ENCODE measurements at regions not wholly inside any gene's neighbourhood (a gene's known extent, or its start where the extent isn't known, plus 50 kb on each side); places are given as distances from the start of the nearest gene placed in this dataset.

DNA sequence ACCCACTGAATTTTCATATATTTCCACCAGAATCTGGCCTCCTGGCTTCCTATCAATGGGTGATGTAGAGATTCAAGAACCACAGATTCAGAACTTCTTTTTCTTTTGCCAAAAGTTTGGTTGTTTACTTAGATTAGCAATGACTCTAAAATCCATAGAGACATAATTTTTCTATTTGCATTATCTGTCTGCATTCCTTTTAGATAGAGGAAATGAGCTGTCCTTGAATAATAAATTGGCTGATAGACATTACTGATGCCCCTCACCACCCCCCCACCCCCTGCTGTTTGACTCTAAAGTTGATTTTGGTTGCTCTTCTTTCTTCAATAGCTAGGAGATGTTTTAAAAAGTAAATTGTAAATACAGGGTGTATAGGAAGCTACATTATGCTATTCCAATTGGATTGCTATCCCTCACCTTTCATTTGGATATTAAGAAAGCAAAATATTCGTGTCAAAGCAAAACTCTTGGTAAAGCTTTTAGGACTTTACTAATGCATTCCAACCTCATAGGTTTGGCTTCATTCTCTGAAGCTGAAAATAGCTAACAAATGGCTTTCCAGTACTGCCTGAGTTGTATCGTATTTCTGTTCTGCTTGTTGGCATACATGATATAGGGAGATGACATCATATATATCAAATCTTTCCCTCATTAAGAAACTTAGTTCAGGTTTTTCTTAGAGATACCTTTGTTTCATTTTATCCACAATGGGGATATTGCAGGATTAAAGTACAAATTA is 606.0 kb downstream of the ARL4A start:
- no peak for DNase-seq (ENCODE audit: low read depth)

DNA sequence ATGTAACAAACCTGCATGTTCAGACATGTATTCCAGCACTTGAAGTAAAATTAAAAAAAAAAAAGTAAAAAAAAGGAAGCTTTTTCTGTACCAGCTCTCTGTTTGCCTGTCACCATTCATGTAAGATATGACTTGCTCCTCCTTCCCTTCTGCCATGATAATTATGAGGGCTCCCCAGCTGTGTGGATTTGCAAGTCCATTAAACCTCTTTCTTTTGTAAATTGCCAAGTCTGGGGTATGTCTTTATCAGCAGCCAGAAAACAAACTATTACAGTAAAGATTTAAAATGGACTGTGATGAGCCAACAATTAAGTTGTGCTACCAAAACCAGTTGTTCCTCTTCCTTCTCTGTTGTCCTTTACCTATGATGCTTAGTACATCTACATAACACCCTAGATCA is 619.6 kb downstream of the ARL4A start:
- DNase-seq (ENCODE audit: low read depth) = no peak

DNA sequence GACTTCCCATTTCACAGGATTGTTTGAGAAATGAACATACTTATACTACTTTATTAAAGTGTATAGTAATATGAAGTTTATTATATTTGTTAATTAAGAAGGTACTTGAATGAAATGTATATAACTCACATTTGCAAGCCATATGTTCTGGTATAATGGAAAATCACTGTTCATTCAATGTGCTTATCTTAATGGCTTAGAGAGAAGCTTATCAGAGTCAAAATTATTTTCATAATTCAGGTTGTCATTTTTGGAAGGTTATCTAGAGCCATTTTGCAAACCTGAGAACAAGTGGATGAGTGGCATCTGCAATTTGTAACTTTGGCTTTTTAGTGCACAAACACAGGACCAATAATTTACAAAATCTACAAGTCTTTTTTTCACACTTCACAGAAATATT is 621.0 kb downstream of the ARL4A start:
- DNase-seq (ENCODE audit: low read depth) = no peak

DNA sequence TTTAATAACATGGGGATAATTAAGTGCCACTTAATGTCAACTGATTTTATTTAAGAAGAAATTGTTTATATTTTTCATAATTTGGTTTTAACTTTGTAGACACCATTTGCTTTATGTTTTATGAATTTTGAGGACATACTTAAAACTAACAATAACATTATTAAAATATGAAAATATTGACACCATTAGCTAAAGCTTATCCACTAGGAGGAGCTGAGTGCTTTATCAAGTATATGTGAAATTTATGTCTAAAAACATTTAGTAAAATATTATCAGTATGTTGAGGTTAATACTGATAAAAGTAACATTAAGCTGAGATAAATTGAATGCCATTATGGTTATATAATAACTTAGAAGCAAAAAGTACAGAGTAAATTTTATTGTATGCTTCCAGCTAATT is 622.1 kb downstream of the ARL4A start:
- DNase-seq (ENCODE audit: low read depth) = no peak

DNA sequence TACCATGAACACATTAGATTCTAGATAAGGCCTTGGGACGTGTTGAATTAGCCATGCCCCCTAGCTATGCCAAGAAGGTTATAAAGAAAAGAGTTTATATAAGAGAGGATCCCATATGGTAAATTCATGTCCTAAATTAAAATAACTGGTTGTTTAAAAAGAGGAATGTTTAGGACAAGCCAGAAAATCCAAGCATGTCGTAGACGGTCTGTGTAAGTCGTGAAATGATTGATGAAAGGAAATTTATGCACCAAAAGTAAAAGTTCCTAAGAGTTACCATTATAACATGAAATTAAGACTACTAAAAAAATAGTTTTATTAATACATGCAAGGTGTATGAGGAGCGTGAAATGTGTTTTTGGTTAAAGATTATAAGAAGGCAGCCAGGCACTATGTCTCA is 624.9 kb downstream of the ARL4A start:
- no peak for DNase-seq (ENCODE audit: low read depth)

DNA sequence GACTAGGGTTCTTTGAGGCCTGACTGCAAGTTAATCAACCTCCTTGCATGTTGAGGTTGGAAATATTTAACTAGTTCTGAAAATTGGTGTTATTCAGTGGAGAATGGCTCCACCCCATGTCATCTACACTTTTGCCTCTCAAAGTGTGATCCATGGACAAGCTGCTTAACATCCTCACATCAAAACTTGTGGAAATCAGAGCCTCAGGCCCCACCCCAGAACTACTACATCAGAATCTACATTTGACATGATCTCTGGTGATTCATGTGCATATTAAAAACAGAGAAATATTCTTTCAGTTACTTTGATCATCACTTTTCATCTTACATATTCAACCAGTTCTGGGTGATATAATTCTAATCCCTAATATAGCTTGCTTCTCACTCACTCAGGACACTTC is 632.9 kb downstream of the ARL4A start:
- DNase-seq (ENCODE audit: low read depth) = no peak

DNA sequence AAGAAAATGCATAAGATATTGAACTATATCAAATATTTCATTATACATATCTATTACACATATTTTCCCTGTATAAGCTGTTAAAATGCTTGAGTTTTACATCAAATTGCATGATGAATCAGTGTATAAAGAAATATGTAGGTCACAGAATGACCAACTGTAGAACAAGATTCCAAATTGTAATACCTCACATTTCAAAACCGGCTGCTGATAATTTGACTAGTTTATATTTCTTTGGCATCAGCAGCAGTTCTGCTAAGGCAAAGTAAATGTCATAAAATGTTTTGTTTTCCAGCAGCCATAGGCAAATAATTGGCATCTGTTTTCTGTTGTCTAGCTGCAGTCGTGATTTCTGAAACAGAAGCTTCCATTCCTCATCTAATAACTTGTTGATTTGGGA is 633.9 kb downstream of the ARL4A start:
- DNase-seq (ENCODE audit: low read depth) = no peak

DNA sequence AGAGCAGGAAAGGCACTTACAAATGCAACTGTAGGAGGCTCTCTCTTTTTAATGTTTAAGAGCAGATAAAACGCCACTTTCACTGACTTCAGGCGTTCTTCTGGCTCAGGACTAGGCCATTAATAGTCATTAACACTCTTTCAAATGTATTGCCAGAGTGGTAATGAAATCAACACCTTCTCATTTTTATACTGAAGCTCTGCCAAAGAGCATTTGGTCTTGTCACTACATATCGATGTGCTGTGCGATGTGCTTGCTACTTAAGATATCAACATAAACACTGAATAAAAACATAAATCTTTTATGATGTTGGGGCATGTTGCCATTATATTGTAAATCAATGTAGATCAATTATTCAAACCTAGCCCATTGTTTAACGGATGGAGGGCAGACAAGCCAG is 634.7 kb downstream of the ARL4A start:
- no peak for DNase-seq (ENCODE audit: low read depth)

DNA sequence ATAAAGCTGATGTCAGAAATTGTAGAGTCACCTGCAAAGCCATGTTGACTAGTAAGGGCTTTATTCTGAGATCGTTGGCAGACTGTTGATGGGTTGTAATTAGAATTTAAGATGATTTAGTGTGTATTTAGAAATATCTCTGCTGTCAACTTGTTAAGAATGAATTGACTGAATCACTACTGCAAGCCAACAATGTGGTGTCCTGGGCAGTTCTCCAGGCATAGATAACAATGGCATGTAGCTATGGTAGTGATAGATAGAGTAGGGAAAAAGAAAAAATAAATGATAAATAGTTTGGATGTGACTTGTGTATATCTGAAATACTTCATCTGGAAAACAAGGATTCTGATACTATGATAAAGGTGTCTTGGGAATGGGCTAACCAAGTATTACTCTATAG is 640.2 kb downstream of the ARL4A start:
- DNase-seq (ENCODE audit: low read depth) = no peak

DNA sequence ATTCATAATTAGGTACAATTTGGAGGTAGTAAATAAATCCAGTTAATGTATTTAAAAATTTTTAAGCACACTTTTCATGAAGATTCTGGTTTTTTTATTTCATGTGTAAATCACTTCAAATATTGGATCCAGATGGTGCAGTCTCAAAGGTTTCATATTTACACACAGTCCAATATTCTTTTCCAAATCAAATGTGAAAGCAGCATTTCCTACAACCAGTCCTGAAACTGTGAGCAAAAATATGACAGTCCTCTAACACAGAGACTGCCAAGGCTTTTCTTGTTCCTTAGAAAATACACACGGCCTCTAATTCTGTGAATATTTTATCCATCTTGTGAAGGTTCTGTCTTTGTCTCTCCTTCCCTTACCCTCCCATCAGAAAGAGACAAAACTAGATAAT is 645.9 kb downstream of the ARL4A start:
- no peak for DNase-seq (ENCODE audit: low read depth)

DNA sequence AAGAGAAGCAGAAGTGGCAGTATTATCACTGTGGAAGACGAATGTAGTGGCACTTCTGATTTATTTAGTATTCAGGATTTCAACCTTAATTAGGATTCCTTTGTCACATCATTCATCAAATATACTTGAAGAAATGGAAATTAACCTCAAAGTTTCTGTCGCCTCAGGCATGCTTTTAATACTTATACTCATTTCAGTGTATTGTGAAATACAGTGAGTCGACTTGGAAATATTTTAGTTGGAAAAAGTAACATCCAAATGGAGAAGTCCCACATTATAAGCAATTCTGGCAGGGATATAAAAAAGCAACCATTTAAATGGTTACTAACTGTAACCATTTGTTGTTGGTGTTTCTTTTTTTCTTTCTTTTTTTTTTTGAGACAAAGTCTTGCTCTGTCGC is 648.8 kb downstream of the ARL4A start:
- DNase-seq (ENCODE audit: low read depth) = peak; percentile 13

DNA sequence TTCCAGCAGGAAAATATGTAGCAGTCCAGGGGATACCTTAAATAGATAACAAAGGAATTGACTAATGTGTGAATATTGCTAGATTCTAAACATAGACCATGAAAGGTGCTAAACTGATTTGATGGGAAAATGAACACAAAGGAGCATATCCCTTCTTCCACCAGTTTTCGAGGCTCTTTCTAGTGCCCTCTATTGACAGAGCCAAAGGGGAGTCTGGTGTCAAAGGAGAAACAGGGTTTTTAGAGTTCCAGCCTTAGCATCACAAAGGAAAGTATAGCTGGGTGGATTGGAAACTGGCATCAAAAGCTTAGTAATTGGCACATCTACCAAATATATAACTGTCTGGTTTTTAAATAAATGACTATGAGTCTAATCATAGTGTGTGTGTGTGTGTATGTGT is 636.8 kb downstream of the ETV1 start:
- DNase-seq (ENCODE audit: low read depth) = no peak

DNA sequence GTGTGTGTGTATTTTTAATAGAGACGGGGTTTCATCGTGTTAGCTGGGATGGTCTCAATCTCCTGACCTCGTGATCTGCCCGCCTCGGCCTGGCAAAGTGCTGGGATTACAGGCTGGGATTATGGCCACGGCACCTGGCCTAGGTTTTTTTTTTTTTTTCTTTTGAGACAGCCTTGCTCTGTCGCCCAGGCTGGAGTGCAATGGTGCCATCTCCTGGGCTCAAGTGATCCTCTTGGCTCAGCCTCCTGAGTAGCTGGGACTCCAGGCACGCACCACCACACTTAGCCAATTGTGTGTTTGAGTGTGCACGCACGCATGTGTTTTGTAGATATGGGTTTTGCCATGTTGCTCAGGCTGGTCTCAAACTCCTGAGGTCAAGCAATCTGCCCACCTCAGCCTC is 629.8 kb downstream of the ETV1 start:
- DNase-seq (ENCODE audit: low read depth) = no peak

DNA sequence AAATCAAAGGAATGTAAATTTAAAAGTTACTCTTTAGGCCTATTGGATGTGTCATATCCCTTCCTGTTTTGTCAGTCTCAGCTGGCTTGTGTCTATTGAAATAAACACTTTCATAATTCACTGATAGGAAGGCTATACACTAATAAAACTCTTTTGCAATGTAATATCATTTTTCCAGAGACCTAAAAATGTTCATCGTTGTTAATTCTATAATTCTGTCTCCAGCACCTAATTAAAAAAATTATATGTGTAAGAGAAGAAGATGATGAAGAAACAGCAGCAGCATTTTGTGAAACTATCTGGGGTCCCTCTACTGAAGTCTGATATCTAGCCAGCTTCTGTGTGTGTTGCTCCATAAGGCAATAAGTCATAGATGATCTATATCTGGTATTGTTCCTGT is 602.7 kb downstream of the ETV1 start:
- DNase-seq (ENCODE audit: low read depth) = no peak

DNA sequence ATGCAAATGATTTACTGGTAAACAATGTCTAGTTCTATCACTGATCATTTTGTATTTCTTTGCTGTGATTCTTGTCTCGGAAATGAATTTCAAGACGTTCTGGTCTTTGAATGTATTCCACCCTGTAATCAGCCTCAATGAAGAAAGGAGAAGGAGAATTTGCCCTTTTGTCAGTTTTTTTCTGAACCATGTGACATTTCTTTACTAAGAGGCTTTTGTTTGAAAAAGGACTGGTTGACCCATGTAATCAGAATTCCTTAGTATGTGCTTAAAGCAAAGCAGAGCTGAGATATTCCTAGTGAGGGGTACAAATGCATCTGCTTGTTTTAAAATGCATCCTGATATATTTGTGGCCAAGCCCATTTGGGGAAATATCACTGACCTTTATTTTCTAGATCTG is 581.6 kb downstream of the ETV1 start:
- DNase-seq (ENCODE audit: low read depth) = no peak

DNA sequence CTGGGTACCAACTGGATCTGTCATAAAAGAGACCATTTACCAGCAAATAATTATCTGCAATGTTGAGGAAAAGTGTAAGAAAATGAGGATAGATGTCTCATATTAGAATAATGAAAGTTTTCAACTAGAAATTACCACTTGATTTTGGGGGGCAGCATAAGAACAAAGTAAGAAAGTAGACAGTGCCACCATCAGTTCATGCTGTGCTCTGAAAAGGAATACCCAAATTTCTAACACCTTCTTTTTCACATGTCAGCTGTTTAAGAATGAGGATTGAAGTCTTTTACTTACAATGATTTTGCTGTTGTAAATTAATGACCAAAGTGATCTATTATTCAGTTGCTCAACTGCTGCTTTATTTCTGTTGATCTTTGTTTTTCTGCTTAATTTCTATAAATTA is 578.3 kb downstream of the ETV1 start:
- no peak for DNase-seq (ENCODE audit: low read depth)

DNA sequence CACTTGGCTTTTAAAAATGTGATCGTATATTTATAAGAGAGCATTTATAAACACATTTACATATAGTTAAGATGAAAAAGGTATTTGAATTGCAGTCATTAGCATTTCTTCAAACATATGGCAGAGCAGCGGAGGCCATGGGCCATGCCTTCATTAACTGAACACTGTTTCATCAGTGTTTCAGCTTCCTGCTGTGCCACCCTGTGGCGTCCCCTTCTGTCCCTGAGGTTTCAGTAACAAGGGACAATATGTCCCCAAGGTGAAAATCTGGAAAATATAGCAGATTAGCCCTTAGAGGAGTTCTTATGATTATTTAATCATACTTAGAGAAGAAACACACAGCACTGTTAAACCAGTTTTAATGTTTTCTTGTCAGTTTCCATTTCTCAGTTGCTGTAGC is 577.8 kb downstream of the ETV1 start:
- no peak for DNase-seq (ENCODE audit: low read depth)

DNA sequence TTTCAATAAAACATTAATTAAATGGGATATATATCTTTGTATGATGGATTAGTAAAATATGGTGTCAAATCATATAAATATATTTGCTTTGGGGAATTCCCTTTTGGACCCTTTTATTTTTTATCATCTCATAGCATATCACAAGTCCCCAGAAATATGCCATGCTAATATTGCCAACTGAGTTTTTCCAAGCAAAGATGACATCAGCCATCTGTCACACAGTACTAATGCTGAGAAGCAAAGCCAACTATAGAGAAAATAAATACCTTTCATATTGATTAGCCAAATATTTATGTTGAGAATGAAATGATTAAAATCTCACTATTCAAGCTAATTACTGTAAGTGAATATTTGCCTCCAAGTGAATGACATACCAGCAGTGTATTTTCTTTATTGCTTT is 575.3 kb downstream of the ETV1 start:
- DNase-seq (ENCODE audit: low read depth) = no peak

DNA sequence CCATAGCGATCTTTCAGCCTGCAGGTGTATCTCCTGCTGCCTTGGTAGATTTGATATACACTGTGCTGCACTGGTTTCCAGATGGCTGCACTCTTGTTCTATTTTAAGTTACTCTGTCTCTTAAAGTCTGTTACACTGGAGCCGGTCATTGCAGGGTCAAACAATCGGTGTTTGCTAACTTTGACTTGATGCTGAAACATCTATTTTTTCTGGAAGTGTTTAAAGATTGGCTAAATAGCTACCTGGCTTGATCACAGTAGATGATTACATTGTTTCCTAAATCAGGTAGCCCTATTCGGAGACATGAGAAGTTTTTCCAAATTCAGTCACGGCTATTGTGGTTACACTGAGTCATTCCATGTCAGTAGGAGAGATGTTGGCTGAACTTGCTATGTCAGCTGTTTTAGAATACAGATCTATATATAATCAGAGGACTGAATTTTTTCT is 574.8 kb downstream of the ETV1 start:
- DNase-seq (ENCODE audit: low read depth) = no peak

DNA sequence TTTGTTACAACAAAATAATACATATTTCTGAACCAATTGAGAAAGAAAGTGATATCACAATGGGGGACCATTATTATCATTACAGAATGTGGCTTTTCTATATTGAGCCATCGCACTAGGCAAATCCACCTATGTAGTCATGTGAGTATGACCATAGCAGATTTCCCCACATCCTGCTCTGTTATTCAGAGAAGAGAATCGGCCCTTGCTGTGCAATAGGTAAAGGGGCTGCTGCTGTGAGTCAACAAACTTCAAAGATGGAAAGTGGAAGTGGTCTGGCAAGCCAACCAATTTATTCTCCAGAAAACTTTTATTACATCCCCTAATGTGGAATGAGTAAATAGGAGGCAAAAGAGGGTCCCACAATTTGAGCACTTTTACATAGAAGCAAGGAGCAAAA is 573.4 kb downstream of the ETV1 start:
- no peak for DNase-seq (ENCODE audit: low read depth)

DNA sequence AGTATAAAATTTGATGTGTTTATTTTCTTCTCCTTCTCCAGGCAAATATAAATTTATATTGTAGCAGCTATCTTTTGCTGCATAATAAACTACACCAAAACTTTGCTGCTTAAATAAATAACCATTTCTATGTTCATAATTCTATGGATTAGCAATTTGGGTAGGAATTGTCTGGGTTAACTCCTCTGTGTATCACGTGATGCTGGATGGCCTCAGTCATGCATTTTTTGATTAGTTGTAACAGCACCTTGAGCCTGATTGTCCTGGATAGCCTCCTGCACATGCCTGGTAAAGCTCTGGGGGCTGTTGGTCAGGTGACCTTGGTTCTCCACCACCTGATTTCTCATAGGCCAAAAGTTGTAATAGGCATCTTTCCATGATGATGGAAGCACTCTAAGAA is 572.9 kb downstream of the ETV1 start:
- no peak for DNase-seq (ENCODE audit: low read depth)

DNA sequence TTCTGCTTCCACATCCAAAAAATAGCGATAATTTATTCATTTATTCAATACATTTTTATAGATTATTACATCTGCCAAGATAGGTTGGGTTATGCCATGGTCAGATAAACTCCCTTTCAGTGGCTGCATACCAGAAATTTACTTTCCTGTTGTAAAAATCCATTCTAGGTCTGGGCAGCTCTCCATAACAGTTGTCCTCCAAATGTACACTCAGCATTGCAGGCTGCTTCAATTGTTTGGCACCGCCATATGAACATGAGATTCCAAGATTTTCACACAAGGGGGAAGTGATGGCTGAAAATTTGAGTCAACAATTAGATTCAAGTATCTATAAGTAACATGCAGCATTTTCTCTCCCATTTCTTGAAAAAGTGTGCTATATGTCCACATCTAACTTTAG is 568.7 kb downstream of the ETV1 start:
- DNase-seq (ENCODE audit: low read depth) = no peak

DNA sequence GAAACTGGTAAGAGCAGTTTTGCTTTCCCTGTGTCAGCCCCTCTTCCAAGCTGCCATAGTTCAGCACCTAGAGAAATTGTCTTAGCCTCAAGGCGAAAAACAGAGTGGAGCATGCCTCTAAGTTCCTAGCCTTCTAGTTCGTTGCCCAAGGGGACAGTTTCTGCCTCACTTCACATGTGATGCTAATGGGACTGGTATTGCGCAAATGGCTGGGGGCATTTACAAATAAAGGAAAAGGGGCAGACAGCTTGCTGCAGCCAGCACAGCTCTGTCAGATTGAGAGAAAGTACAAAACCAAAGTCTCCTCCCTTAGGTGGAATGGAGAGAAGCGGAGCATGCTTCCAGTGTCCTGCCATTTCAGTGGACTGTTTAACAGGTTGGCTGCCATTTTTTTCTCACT is 567.7 kb downstream of the ETV1 start:
- DNase-seq (ENCODE audit: low read depth) = no peak

DNA sequence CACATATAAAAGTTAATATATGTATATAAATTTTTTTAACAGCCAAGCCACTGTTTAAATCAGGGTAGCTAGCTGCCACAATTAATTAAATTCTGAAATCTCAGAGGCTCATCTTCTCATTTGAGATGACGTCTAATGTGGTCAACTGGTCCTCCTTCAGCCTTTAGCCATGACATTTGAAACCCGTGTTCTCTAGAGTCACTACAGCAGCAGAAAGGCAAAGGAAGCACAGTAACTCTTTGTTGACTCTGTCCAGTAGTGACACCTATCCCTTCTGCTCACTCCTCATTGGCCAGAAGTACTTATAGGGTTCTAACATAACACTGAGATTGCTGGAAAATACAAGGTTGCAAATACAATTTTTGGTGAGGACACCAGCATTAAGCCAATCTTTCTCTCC is 555.5 kb downstream of the ETV1 start:
- DNase-seq (ENCODE audit: low read depth) = no peak

DNA sequence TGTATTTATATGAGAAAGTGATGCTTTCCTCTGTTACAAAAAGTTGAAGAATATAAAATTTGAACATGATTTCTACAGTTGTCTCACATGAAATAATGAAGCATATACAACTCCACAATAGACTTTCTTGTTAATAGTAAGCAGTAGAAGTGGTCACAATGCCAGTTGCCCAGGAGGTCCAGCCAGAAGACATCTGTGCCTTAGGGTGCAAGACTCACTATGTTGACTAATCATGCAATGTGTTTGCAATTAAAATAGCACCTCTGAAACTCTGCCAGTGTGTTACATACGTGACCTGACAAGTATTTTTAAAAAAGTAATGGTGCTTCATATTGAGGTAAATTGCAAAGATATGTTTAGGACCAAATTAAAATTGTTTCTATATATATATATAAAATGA is 547.2 kb downstream of the ETV1 start:
- no peak for DNase-seq (ENCODE audit: low read depth)
